ENCODE measurements at regions not wholly inside any gene's neighbourhood (a gene's known extent, or its start where the extent isn't known, plus 50 kb on each side); places are given as distances from the start of the nearest gene placed in this dataset.
"Not testable (repeated sequence)": the region's sequence is repeated elsewhere in the genome, so short reads cannot be mapped to it uniquely, and the experiment has no call there.

DNA sequence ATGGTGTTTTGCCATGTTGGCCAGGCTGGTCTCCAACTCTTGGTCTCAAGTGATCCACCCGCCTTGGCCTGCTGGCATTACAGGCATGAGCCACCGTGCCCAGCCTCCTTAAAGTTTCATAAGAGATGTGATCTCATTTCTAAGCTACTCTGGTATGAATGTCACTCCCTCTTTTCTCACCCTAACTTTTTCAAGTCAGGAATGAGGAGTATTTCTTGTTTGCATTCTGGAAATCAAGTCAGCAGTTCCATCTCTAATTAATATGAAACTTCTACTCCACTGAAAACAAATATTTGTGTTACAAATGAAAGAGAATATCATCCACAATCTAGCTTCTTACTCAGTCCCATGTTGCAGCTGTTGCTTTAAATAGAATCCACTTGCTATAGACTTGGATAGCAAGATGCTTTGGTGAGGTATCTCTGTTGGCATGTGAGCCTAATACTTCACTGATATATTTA lies 61.3 kb downstream of the ARF6 start:
- TF ChIP-seq, protein P1, sequence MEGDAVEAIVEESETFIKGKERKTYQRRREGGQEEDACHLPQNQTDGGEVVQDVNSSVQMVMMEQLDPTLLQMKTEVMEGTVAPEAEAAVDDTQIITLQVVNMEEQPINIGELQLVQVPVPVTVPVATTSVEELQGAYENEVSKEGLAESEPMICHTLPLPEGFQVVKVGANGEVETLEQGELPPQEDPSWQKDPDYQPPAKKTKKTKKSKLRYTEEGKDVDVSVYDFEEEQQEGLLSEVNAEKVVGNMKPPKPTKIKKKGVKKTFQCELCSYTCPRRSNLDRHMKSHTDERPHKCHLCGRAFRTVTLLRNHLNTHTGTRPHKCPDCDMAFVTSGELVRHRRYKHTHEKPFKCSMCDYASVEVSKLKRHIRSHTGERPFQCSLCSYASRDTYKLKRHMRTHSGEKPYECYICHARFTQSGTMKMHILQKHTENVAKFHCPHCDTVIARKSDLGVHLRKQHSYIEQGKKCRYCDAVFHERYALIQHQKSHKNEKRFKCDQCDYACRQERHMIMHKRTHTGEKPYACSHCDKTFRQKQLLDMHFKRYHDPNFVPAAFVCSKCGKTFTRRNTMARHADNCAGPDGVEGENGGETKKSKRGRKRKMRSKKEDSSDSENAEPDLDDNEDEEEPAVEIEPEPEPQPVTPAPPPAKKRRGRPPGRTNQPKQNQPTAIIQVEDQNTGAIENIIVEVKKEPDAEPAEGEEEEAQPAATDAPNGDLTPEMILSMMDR (conservative IDR thresholded peaks at IDR 0.05), result no peak
- peak overlapping the region; percentile 76; the same call in 1 of the 2 replicates for H3K27ac ChIP-seq

DNA sequence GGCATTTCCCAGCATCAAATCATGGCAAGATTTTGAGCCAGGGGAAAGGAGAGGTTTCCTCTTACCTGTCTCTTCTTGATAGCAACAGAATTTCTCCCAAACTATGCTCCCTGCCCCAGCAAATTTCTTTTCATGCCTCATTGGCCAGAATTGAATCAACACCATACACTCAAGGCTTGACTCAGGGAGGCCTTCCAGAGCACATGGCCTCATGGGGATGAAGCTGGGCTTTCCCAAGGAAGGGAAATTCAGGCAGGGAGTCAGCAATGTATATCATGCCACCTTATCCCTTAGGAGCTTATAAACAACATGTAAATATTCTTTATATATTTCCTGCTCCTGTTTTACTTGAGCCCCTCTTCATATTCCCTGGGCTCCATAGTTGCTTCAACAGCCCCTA lies 62.1 kb downstream of the ARF6 start:
- TF ChIP-seq, protein P1 (conservative IDR thresholded peaks at IDR 0.05), result no peak
- peak overlapping the region; percentile 76; the same call in 1 of the 2 replicates for H3K27ac ChIP-seq

DNA sequence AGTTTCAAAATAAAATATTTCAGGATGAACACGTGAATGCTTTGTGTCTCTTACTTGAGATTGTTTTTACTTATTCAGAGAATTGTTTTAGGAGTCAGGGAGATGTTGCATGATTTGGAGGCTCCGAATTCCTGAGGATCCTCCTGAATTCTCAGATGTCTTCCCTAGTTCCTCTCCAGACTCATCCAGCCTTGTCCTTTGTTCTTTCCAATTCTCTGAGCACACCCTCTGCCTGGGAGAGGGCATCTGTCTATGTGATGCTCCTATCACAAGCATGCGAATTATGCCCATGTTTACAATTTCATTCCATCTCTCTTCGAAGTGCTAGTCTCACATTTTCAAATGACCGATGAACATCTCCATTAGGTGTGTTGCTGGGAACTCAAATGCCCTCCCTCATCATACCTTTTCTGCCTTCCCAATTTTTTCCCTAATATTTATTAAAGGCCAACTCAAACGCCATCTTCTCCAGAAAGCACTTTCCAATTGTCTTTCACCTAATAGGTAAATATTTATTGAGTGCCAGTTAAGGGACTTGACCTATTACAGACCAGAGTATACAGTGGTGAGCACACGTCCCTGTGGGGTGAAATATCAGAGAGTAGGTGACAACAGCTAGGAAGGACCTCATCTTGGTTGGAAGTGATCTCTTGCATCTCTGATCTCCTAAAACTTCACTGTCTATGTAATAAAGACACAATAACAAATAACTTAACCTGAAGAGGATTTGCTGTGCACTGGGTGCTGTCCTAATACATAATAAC lies 64.4 kb downstream of the ARF6 start:
- TF ChIP-seq, protein P1 (conservative IDR thresholded peaks at IDR 0.05), result no peak
- H3K27ac ChIP-seq, result peak overlapping the region; percentile 99; the same call in 1 of the 2 replicates

DNA sequence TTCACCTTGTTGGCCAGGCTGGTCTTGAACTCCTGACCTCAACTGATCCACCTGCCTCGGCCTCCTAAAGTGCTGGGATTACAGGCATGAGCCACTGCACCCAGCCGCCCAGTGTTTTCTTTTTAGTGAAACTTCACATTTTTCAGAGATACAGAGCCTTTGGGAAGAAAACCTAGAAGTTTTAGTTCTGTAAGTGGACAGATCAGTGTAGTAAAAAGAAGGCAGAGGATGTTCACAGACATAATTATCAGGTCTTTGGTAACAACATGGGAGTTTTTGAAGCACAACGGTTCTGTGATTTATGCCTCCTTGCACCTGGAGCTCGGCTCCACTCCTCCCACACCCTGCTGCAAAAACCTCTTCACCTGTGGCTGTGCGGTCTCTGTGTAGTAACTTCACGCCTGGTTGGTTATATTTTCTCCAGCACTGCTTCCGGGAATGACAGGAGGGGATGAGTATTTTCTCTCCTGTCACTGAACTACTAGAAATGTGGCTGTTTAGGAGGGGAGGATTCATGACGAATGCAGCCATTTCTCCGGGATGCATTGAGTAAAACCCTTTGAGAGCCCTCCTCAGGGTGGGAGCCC lies 67.0 kb downstream of the ARF6 start:
- TF ChIP-seq, protein P1 (conservative IDR thresholded peaks at IDR 0.05), result no peak
- peak overlapping the region; percentile 99 for H3K27ac ChIP-seq

DNA sequence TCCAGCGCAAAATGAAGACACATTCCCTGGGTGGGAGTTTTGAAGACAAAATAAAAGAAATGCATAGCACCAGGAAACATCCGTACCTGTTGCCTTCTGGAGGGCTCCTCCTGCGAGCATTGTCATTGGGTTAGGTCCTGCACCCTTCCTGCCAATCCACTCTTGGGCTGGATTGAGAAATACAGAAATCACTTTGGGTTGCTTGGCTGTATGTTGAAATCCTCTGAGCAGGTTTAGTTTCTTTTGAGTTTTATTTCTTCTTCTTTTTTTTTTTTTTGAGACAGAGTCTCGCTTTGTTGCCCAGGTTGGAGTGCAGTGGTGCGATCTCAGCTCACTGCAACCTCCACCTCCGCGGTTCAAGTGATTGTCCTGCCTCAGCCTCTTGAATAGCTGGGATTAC lies 67.6 kb downstream of the ARF6 start:
- H3K27ac ChIP-seq, result peak overlapping the region; percentile 99

DNA sequence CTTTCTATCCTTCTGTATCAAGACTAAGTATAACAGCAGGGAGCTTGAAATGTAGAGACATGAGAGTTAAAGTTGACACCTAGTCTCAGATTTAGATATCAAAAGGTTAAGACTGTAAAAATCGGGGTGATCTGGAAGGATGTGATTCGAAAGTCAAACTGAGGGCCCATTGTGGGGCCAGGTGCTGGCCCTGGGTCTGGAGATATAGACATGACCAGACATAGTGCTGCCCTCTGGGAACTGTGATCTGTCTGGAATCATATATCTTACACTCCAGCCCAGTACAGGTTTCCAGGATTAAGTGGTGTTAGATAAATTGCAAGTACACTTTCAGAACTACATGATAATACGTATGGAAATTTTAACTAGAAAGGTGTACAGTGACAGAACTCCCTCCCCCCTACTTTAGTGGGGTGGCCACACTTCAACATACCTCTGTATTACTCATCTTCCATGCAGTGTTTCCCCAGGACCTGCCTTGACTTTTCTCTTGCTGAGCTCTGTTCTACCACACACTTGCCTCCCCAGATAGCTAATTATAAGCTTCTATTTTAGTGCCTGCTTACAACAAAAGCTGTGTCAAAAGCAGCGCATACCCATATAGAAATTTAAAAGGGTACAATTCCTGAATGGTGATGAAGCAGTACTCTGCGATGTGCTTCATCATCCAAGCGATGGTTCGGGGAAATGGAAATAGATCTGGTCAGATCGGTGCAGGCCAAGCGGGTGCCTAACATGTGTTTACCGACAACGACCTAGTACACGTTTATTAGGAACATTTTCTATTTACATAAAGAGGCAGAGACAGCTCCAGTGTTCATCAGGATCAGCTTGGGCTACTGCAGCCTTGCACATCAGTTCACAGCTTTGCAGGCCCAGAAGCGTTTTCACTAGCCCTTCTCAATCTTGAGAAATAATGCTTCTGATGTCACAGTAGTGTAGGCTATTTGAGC lies 68.7 kb downstream of the ARF6 start:
- TF ChIP-seq, protein P1 (conservative IDR thresholded peaks at IDR 0.05), result no peak
- peak overlapping the region; percentile 99 for H3K27ac ChIP-seq

More for the DNA sequence above, 67.6 kb downstream of the ARF6 start:
- TF ChIP-seq, protein P1 (conservative IDR thresholded peaks at IDR 0.05), result no peak

DNA sequence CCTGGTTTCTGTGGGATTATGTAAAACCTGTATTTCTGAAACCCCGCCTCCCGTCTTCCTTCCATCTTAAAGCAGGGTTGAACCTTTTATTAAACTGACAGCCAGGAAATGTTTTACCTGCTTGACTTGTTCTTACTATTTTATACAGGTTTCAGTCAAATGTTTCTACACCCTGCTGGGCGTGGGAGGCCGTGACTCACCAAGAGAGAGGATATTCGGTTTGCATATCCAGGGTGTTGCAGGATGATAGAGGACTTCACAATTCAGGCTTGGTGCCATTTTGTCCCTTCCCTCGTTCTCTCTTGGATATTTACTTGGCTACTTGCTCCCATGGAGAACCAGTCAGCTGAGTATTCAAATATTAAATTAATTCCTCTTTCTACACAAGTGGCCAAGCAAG lies 69.7 kb downstream of the ARF6 start:
- H3K27ac ChIP-seq, result peak overlapping the region; percentile 99
- TF ChIP-seq, protein P1 (conservative IDR thresholded peaks at IDR 0.05), result no peak

DNA sequence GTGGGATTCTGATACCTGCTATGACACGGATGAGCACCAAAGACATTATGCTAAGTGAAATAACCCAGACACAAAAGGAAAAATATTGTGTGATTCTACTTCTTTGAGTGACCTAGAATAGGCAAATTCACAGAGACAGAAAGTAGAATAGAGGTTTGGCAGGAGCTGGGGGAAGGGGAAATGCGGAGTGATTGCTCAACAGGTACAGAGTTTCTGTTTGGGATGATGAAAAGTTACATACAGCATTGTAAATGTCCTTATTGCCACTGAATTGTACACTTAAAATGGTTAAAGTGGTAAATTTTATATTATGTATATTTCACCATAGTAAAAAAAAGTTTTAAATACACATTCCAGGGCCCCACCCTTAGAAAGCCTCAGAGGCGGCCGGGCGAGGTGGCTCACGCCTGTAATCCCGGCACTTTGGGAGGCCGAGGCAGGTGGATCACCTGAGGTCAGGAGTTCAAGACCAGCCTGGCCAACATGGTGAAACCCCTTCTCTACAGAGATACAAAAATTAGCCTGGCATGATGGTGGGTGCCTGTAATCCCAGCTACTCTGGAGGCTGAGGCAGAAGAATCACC lies 72.3 kb downstream of the ARF6 start:
- not testable (repeated sequence) for H3K27ac ChIP-seq
